Cardiac muscle cell (in vitro differentiated cells and primary cell): ENCODE measurements at regions not wholly inside any gene's neighbourhood (a gene's known extent, or its start where the extent isn't known, plus 50 kb on each side); places are given as distances from the start of the nearest gene placed in this dataset.

ENCODE experiments used
- DNase-seq, 2 donors: peaks; one replicate each; pipeline versions ENCODE4 v3.0.0 to v3.0.0-alpha.2; 2010 to 2017; ENCODE audit warnings: low read depth in 1 of 2, low spot score in 1 of 2
- H3K27ac ChIP-seq: fragments of 200-600 bp; sonication (generic); 2 replicates; pipeline ENCODE4 v1.5.1; 2016
- H3K27me3 ChIP-seq: fragments of 200-600 bp; sonication (generic); 2 replicates; pipeline ENCODE4 v1.6.0; 2016; ENCODE audit warnings: control low read depth
- H3K36me3 ChIP-seq: fragments of 200-600 bp; sonication (generic); 2 replicates; pipeline ENCODE4 v1.5.1; 2016; ENCODE audit warnings: control low read depth
- H3K4me1 ChIP-seq: fragments of 200-600 bp; sonication (generic); 2 replicates; pipeline ENCODE4 v1.8.1; 2017; ENCODE audit warnings: low read depth, mild to moderate bottlenecking, mixed run types
- H3K4me3 ChIP-seq: fragments of 200-600 bp; sonication (generic); 2 replicates; pipeline ENCODE4 v1.5.1; 2016; ENCODE audit warnings: mild to moderate bottlenecking
- H3K9me3 ChIP-seq: fragments of 200-600 bp; sonication (generic); 2 replicates; pipeline ENCODE4 v1.5.1; 2017; ENCODE audit warnings: low read depth, mild to moderate bottlenecking, control low read depth
- TF ChIP-seq, protein P1 (sequence below): IDR thresholded peaks from 2 replicates; pipeline ENCODE4 v1.5.1; 2012; ENCODE audit warnings: low read depth, mild to moderate bottlenecking, low read length

DNA sequence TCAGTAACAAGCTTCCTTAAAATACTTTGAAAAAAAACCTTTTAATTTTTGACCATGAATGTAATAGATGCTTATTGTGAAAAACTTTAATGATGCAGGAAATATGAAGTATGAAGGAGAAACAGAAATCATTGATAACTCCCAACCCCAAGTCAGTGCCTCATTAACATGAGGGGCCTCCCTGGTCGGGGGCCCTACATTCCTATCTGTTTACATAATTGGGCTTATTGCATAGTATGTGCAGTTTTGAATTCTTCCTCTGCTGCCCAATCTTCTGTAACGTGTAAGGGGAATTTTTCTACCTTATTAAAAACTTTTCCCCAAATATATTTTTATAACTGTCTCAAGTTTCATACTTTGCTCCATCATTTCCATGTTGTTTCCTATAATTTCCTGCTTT, 63.0 kb downstream of the SLC25A47 start:
- no peaks in the 10 kb centered on the region for H3K36me3 ChIP-seq
- TF ChIP-seq, protein P1, sequence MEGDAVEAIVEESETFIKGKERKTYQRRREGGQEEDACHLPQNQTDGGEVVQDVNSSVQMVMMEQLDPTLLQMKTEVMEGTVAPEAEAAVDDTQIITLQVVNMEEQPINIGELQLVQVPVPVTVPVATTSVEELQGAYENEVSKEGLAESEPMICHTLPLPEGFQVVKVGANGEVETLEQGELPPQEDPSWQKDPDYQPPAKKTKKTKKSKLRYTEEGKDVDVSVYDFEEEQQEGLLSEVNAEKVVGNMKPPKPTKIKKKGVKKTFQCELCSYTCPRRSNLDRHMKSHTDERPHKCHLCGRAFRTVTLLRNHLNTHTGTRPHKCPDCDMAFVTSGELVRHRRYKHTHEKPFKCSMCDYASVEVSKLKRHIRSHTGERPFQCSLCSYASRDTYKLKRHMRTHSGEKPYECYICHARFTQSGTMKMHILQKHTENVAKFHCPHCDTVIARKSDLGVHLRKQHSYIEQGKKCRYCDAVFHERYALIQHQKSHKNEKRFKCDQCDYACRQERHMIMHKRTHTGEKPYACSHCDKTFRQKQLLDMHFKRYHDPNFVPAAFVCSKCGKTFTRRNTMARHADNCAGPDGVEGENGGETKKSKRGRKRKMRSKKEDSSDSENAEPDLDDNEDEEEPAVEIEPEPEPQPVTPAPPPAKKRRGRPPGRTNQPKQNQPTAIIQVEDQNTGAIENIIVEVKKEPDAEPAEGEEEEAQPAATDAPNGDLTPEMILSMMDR = no peak
- H3K4me1 ChIP-seq = peaks cover 12% of the 10 kb centered on the region
- H3K27ac ChIP-seq = no peak overlapping the region
- no peaks in the 10 kb centered on the region for H3K27me3 ChIP-seq
- H3K9me3 ChIP-seq = no peaks in the 10 kb centered on the region
- H3K4me3 ChIP-seq = no peak overlapping the region
- DNase-seq = peak in 1 of 2 donors; percentile 47

DNA sequence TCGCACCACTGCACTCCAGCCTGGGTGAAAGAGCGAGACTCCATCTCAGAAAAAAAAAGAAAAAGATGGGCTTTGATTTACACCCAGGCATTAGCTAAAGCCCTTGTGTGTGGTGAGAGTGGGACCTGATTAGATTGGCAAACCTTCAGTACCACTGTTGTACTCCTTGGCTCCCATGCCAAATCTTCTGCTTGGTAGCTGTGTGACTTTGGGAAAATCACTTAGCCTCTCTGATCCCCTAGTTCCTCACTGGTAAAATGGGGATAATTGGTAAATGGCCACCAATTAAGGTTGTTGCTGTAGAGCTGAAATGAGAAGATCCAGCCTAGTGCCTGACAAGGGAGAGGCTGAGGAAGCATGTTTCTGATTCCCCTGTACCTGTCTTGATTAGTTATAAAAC, 63.7 kb downstream of the SLC25A47 start:
- TF ChIP-seq, protein P1 = no peak
- H3K36me3 ChIP-seq = no peaks in the 10 kb centered on the region
- no peak overlapping the region for H3K4me3 ChIP-seq
- H3K27ac ChIP-seq = no peak overlapping the region
- H3K9me3 ChIP-seq = no peaks in the 10 kb centered on the region
- H3K27me3 ChIP-seq = no peaks in the 10 kb centered on the region
- peaks cover 7% of the 10 kb centered on the region for H3K4me1 ChIP-seq
- no peak for DNase-seq

DNA sequence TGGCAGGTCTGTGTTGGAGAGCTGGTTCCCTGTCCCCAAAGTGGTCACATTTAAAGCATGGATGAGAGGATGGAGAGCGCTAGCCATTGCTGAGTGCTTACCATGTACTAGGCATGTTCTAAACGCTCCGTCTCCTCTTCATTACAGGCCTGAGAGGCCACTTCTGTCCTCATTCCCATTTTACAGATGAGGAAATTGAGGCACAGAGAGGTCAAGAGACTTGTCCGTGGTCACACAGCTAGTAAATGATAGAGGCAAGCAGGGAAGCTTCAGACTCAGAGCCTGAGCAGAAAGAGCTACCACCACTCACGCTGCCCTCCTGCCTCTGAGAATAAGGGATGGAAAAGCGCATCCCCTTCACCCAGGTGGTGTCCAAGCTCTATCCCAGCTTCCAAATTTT, 64.3 kb downstream of the SLC25A47 start:
- no peaks in the 10 kb centered on the region for H3K36me3 ChIP-seq
- H3K9me3 ChIP-seq = no peaks in the 10 kb centered on the region
- TF ChIP-seq, protein P1 = no peak
- no peak overlapping the region for H3K27ac ChIP-seq
- H3K4me1 ChIP-seq = peaks cover 7% of the 10 kb centered on the region
- no peak for DNase-seq
- no peak overlapping the region for H3K4me3 ChIP-seq
- H3K27me3 ChIP-seq = no peaks in the 10 kb centered on the region

DNA sequence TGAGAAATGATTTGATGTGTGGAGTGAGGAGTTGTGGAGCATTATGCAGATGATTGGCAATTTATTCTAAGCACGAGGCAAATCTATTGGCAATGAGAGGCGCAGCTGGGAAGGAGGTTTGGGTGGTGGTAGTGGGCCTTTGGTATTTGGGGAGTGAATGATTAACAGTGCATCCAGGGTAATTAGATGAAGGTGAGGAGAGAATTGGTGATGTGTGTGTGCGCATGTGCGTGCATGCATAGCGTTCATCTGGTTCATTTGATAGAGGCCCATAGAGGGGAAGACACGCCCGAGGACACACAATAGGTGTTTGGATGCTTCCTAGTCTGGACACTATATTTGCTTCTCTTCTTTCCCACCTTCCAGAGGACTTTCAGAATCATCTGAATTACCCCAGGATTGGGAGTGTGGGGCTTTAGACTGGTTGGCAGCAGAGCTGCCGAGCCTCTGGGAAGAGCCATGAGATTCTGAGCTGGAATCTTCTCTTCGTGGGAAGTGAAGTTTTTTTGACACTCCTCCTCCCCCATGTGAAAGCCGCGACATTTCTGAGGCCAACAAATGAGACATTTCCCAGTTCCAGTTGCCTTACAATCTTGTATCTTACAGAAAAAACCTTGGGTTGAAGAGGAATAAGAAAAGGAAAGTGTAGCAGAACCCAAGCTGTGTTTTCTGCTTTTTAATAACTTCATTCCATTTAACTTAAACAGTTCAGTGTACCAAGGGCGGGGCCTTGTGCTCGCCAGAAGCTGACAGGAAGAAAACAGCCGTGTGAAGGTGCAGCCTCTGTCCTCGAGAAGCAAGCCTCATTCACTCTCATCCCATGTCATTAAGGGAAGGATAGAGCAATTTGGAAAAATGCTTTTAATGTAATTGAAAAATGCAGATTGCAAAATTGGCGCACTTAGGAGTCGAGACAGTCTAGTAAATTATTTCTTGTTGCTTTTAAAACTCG, 65.2 kb downstream of the SLC25A47 start:
- DNase-seq = no peak
- peaks cover 7% of the 10 kb centered on the region for H3K4me1 ChIP-seq
- TF ChIP-seq, protein P1 = no peak
- H3K9me3 ChIP-seq = no peaks in the 10 kb centered on the region
- H3K27me3 ChIP-seq = no peaks in the 10 kb centered on the region
- no peak overlapping the region for H3K27ac ChIP-seq
- H3K36me3 ChIP-seq = no peaks in the 10 kb centered on the region
- H3K4me3 ChIP-seq = no peak overlapping the region

DNA sequence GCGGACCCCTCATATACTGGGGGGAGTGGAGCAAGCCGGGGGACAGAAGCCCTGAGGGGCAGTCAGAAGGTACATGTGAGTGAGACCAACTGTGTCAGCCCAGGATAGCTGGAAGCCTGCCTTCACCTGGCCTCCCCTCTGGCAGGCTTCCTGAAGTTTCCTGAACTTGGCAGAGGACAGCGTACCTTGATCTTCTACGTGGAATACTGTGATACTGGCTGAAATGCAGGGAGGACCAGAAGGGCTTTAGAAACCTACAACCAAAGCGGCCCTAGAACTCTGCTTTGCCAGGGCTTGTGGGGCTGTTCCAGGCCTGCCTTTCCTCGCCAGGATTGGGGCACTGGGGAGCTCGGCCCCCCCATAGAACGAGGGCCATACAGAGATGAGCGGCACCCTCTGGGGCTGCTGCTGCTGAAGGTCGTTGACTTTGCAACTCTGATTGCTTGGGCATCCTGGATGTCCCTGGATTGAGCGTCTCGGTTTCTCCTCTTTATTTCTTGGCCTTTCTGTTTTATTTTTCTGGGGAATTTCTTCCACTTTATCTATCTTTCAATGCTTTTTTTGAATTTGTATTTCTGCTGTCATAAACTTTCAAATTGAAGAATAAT, 66.5 kb downstream of the SLC25A47 start:
- DNase-seq = no peak
- TF ChIP-seq, protein P1 = no peak
- Histone ChIP-seq H3K27me3 (no peaks in the 10 kb centered on the region), H3K9me3 (no peaks in the 10 kb centered on the region), H3K27ac (no peak overlapping the region), H3K36me3 (no peaks in the 10 kb centered on the region), H3K4me3 (no peak overlapping the region), H3K4me1 (peaks cover 7% of the 10 kb centered on the region)
